A673 (cell line): ENCODE measurements at regions not wholly inside any gene's neighbourhood (a gene's known extent, or its start where the extent isn't known, plus 50 kb on each side); places are given as distances from the start of the nearest gene placed in this dataset.

Experiments used
- EZH2 ChIP-seq: fragments of 200-600 bp; sonication (generic); IDR thresholded peaks from 2 replicates; pipeline ENCODE4 v1.6.1; 2017; ENCODE audit warnings: borderline replicate concordance, low read depth, mild to moderate bottlenecking, mixed read lengths, antibody characterized with exemption, low read length; ENCODE audit not compliant: poor library complexity, severe bottlenecking
- TF ChIP-seq, protein P1 (sequence below): fragments of 300-800, 200-600 bp; sonication (generic); conservative IDR thresholded peaks from 2 replicates; pipeline ENCODE4 v1.5.1; 2017; ENCODE audit warnings: low read depth, mild to moderate bottlenecking, antibody characterized with exemption, low read length, moderate library complexity, mixed read lengths

DNA sequence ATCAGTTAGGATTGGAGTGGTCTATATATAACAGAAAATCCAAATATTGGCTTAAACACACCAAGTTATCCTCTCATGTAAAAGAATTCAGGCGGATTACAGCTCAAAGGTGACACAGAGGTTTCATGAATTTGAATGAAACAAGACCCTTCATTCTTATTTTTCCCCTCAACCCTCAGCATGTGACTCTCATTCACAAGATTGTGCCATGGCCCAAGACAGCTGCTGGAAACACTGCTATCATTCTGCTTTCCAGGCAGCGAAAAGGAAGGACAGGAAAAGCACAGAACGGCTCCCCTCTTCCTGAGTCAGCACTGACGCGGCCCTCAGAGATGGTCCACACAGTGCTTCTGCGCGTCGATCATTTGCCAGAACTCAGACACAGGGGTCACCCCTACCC lies 891.0 kb upstream of the FRG1 start:
- TF ChIP-seq, protein P1, sequence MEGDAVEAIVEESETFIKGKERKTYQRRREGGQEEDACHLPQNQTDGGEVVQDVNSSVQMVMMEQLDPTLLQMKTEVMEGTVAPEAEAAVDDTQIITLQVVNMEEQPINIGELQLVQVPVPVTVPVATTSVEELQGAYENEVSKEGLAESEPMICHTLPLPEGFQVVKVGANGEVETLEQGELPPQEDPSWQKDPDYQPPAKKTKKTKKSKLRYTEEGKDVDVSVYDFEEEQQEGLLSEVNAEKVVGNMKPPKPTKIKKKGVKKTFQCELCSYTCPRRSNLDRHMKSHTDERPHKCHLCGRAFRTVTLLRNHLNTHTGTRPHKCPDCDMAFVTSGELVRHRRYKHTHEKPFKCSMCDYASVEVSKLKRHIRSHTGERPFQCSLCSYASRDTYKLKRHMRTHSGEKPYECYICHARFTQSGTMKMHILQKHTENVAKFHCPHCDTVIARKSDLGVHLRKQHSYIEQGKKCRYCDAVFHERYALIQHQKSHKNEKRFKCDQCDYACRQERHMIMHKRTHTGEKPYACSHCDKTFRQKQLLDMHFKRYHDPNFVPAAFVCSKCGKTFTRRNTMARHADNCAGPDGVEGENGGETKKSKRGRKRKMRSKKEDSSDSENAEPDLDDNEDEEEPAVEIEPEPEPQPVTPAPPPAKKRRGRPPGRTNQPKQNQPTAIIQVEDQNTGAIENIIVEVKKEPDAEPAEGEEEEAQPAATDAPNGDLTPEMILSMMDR, result no peak
- no peak for TF ChIP-seq EZH2
